SK-MEL-5 (cell line): ENCODE measurements at regions not wholly inside any gene's neighbourhood (a gene's known extent, or its start where the extent isn't known, plus 50 kb on each side); places are given as distances from the start of the nearest gene placed in this dataset.

Experiments used
- DNase-seq: peaks from one replicate; pipeline ENCODE4 v3.0.0-alpha.2; 2016; ENCODE audit warnings: low read depth, low spot score
- in situ Hi-C: cut with HindIII; loops from 2 replicates; pipeline ENCODE4 v1.10.0; 2016; ENCODE audit warnings: low sequenced_read_pairs, high pct_unique_total_duplicates, low pct_unique_long_range_greater_than_20kb

- in situ Hi-C loops: no loop called here
- peak; percentile 90 for DNase-seq
Measured at GRCh38 chr1:114282751-114283403, 129.2 kb upstream of the SYT6 start.

GRCh38 chr1:114278911-114279310, 125.2 kb upstream of the SYT6 start:
- in situ Hi-C loops: no loop called here
- DNase-seq: no peak

GRCh38 chr1:114278430-114278829, 124.8 kb upstream of the SYT6 start:
- in situ Hi-C loops: no loop called here
- DNase-seq: no peak

- in situ Hi-C loops: no loop called here
- DNase-seq: no peak
Measured at GRCh38 chr1:114274621-114275317, 121.1 kb upstream of the SYT6 start.

- in situ Hi-C loops: no loop called here
Measured at GRCh38 chr1:114272593-114272992, 118.9 kb upstream of the SYT6 start.

GRCh38 chr1:114270718-114271117, 117.0 kb upstream of the SYT6 start:
- DNase-seq: no peak
- in situ Hi-C loops: no loop called here

More at GRCh38 chr1:114272593-114272992, 118.9 kb upstream of the SYT6 start:
- no peak for DNase-seq

- in situ Hi-C loops: no loop called here
Measured at GRCh38 chr1:114270282-114270681, 116.6 kb upstream of the SYT6 start.

DNA sequence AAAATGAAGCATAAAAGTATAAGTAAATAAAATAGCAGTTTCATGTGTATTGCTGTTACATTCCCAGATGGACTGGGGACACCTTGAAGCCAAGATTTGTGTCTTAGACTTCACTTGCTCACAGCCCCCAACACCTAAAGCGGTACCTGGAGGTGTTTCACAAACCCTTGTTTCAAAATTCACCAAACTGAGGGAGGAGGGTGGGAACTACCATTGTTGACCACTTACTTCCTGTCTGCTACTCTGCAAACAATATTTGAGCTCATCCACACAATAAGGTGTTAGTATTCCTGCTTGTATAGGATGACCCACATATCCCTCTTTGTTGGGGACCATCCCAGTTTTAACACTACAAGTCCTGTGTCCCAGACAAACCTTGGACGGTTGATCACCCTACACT, 115.9 kb upstream of the SYT6 start:
- in situ Hi-C loops: no loop called here
- no peak for DNase-seq

More at GRCh38 chr1:114270282-114270681, 116.6 kb upstream of the SYT6 start:
- DNase-seq: no peak

GRCh38 chr1:114263343-114263742, 109.7 kb upstream of the SYT6 start:
- in situ Hi-C loops: no loop called here

DNA sequence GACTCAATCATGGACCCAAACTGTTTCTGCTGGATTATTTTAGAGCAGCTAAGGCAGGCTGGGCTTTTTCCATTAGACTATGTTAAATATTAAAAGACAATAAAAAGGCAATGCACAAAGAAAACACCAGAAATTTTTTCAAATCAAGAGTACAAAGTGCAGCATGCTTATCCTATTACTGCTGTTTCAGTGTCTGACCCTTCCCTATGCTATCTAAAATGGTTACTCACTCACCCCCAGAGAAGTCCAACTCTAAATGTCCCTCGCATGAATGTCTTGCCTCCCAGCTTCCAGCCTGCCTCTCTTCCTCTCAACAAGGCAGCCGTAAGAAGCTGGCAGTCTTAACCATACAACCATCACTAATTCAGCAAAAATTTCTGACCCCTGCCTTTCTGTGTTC, 108.7 kb upstream of the SYT6 start:
- DNase-seq: no peak

More at GRCh38 chr1:114263343-114263742, 109.7 kb upstream of the SYT6 start:
- DNase-seq: no peak

DNA sequence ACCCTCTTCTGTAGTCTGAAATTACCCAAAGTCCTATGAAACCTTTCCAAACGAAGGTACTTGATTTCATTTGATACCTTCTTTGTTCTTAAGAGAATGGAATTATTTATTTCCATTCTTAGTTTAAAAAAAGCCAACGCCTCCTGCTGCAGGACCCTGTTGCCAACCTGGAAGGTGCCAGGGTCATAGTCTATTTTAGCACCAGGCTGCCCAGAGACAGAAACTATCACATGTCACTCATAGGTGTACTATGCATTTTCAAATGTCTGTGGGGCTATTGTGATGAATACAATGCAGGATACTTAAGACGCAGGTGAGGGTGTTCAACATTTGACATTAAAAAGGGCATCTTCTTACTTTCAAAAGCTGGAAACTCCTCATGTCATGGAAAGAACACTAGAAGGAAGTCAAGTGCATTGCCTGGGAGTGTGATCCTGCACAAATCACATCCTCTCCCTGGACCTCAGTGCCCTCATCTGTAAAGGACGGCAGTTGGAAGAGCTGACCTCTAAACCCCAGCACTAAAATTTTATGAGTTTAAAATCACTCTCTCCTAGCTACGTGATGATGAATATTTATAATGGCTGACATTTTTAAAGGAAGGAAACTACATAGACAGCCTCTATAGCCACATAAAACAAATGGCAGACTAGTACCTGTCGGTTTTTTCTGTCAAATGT, 107.3 kb upstream of the SYT6 start:
- no peak for DNase-seq
- in situ Hi-C loops: no loop called here

More for the DNA sequence above, 108.7 kb upstream of the SYT6 start:
- in situ Hi-C loops: no loop called here

DNA sequence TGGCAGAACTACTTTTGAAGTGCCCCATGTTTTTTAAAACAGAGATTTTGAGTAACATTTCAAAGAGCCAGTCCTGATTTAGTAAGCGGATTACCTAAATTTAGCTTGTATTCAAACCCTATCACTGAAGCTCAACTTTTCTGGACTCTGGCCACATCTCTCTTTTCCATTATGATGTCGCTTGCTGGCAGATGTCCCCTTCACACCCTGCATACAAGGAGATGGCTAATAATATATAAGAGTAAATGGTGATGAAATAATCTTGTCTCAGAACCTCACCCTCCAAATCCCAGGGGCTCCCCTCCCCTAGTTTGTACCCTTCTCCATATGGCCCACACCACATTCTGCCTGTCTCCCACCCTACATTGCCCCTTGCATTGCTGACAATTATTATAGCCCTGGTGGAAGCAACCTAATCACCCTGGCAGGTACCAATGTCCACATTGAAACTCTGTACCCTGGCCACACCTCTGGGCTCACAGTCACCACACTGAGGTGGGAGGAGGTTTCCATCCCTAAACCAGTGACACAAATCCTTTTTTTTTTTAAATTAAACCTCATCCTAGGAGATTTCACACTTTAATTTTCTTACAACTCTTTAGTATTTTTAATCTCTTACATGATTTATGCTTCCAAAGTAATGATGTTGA, 106.0 kb upstream of the SYT6 start:
- no peak for DNase-seq
- in situ Hi-C loops: no loop called here

- in situ Hi-C loops: no loop called here
- DNase-seq: no peak
Measured at GRCh38 chr1:114258633-114259032, 105.0 kb upstream of the SYT6 start.

GRCh38 chr1:114258074-114258473, 104.4 kb upstream of the SYT6 start:
- DNase-seq: no peak
- in situ Hi-C loops: no loop called here

GRCh38 chr1:114257554-114257953, 103.9 kb upstream of the SYT6 start:
- DNase-seq: no peak
- in situ Hi-C loops: no loop called here

DNA sequence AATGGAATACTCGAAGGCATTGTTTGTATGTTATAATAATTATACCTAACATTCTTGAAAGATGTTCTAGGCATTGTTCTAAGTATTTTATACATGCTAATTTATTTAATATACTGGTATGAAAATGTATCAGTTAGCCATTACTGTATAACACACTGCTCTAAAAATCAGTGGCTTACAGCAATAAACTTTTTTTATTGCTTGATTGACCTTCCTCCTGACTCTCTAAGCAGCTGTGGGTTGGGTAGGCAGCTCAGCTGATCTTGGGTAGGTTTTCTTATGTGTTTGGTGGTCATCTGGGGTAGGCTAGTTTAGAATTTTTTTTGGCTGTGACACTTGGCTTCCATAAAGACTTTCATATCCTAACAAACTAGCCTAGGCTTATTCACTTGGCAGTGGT, 100.2 kb upstream of the SYT6 start:
- in situ Hi-C loops: no loop called here
- no peak for DNase-seq

GRCh38 chr1:114251573-114251939, 97.9 kb upstream of the SYT6 start:
- in situ Hi-C loops: no loop called here

More at GRCh38 chr1:114251573-114251939, 97.9 kb upstream of the SYT6 start:
- no peak for DNase-seq
